Vagina (tissue), 2 donors: ENCODE measurements at regions not wholly inside any gene's neighbourhood (a gene's known extent, or its start where the extent isn't known, plus 50 kb on each side); places are given as distances from the start of the nearest gene placed in this dataset.

Experiments
- POLR2A ChIP-seq, 2 donors: fragments of 450-650 bp; IDR thresholded peaks; one replicate each; pipeline ENCODE4 v1.6.1; 2017; ENCODE audit warnings: antibody characterized with exemption in 2 of 2, mild to moderate bottlenecking in 2 of 2, moderate library complexity in 2 of 2
- TF ChIP-seq, protein P1 (sequence below), 3 experiments: fragments of 450-650 bp in 2 of 3; fragments of 200-600 bp in 1 of 3; sonication (generic) in 1 of 3; IDR thresholded peaks; one replicate each; pipeline ENCODE4 v1.5.1; 2017 to 2019; ENCODE audit warnings: antibody characterized with exemption in 3 of 3, mild to moderate bottlenecking in 2 of 3, moderate library complexity in 2 of 3

DNA sequence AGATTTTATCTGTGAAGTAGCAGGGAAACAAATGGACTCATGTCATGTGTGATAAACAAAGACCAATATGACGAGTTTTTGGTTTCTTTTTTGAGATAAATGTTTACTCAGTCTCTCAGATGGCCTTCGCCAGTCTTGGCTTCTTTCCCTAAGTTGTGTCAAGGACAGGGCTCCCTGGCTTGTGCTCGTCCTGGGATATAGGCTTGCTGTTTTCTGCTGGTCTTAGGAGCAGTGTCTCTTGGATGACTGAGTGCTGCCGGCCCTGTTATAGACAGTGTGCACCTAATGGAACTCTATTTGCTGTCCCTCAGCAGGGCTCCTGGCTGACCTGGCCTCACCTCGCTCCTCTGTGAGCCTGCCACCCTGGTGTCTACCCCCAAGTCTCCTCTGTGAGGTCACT, 324.1 kb upstream of the SYNCRIP start:
- TF ChIP-seq, protein P1, sequence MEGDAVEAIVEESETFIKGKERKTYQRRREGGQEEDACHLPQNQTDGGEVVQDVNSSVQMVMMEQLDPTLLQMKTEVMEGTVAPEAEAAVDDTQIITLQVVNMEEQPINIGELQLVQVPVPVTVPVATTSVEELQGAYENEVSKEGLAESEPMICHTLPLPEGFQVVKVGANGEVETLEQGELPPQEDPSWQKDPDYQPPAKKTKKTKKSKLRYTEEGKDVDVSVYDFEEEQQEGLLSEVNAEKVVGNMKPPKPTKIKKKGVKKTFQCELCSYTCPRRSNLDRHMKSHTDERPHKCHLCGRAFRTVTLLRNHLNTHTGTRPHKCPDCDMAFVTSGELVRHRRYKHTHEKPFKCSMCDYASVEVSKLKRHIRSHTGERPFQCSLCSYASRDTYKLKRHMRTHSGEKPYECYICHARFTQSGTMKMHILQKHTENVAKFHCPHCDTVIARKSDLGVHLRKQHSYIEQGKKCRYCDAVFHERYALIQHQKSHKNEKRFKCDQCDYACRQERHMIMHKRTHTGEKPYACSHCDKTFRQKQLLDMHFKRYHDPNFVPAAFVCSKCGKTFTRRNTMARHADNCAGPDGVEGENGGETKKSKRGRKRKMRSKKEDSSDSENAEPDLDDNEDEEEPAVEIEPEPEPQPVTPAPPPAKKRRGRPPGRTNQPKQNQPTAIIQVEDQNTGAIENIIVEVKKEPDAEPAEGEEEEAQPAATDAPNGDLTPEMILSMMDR (IDR thresholded peaks at IDR 0.05) = no peak
- TF ChIP-seq POLR2A (IDR thresholded peaks at IDR 0.05) = no peak
